Mesendoderm (in vitro differentiated cells): ENCODE measurements at regions not wholly inside any gene's neighbourhood (a gene's known extent, or its start where the extent isn't known, plus 50 kb on each side); places are given as distances from the start of the nearest gene placed in this dataset.

Experiments
- DNase-seq: peaks from one replicate; pipeline ENCODE4 v3.0.0; 2013
- H2AK5ac ChIP-seq: 2 replicates; pipeline ENCODE4 v1.6.1; 2013; ENCODE audit warnings: low read length, inconsistent platforms
- H2BK120ac ChIP-seq: 2 replicates; pipeline ENCODE4 v1.6.1; 2013; ENCODE audit warnings: low read depth, mild to moderate bottlenecking, low read length, moderate library complexity, mixed read lengths
- H2BK15ac ChIP-seq: replicated peaks from 2 replicates; pipeline ENCODE4 v1.6.1; 2013; ENCODE audit warnings: low read depth, mild to moderate bottlenecking, moderate library complexity
- H2BK5ac ChIP-seq: 2 replicates; pipeline ENCODE4 v1.6.1; 2013; ENCODE audit warnings: low read length, inconsistent platforms
- H3K18ac ChIP-seq: 2 replicates; pipeline ENCODE4 v1.6.1; 2013; ENCODE audit warnings: mild to moderate bottlenecking, low read length, mixed read lengths
- H3K23ac ChIP-seq: one replicate; pipeline ENCODE4 v1.6.1; 2013; ENCODE audit warnings: low read length
- H3K27ac ChIP-seq: 2 replicates; pipeline ENCODE4 v1.5.1; 2013; ENCODE audit warnings: low read depth, mild to moderate bottlenecking, inconsistent platforms, low read length, moderate library complexity
- H3K27me3 ChIP-seq: 2 replicates; pipeline ENCODE4 v1.6.1; 2013; ENCODE audit warnings: low read length, control low read depth, mild to moderate bottlenecking, inconsistent platforms; ENCODE audit not compliant: insufficient read depth, poor library complexity
- H3K36me3 ChIP-seq: 2 replicates; pipeline ENCODE4 v1.6.1; 2013; ENCODE audit warnings: low read length, inconsistent platforms; ENCODE audit not compliant: control insufficient read depth, insufficient read depth
- H3K4ac ChIP-seq: one replicate; pipeline ENCODE4 v1.6.1; 2013; ENCODE audit warnings: low read depth, mild to moderate bottlenecking, low read length, moderate library complexity
- H3K4me1 ChIP-seq: 2 replicates; pipeline ENCODE4 v1.6.1; 2013; ENCODE audit warnings: low read depth, low read length, inconsistent platforms; ENCODE audit not compliant: control insufficient read depth
- H3K4me2 ChIP-seq: 2 replicates; pipeline ENCODE4 v1.6.1; 2013; ENCODE audit warnings: low read length
- H3K4me3 ChIP-seq: 2 replicates; pipeline ENCODE4 v1.5.1; 2013; ENCODE audit warnings: mild to moderate bottlenecking, low read length
- H3K56ac ChIP-seq: one replicate; pipeline ENCODE4 v1.6.1; 2013; ENCODE audit warnings: low read length
- H3K79me1 ChIP-seq: 2 replicates; pipeline ENCODE4 v1.6.1; 2013; ENCODE audit warnings: low read length, inconsistent platforms
- H3K79me2 ChIP-seq: 2 replicates; pipeline ENCODE4 v1.6.1; 2013; ENCODE audit warnings: mild to moderate bottlenecking, low read length; ENCODE audit not compliant: control insufficient read depth, insufficient read depth
- H3K9ac ChIP-seq: 2 replicates; pipeline ENCODE4 v1.6.1; 2013; ENCODE audit warnings: low read length, inconsistent platforms
- H4K5ac ChIP-seq: one replicate; pipeline ENCODE4 v1.6.1; 2013; ENCODE audit warnings: low read length
- H4K8ac ChIP-seq: one replicate; pipeline ENCODE4 v1.6.1; 2013; ENCODE audit warnings: low read depth, mild to moderate bottlenecking, control low read depth, low read length, moderate library complexity
- WGBS: extraction: QIAGEN DNeasy Blood & Tissue Kit; methylation state at CpG from one replicate; pipeline ENCODE4 v1.1.7; 2013; ENCODE audit warnings: low lambda C conversion rate, missing lambda C conversion rate; ENCODE audit not compliant: insufficient coverage; ENCODE audit errors: extremely low coverage; 5-methylcytosine and 5-hydroxymethylcytosine counted together

- Histone ChIP-seq H3K4me1 (no peaks in the 10 kb centered on the region), H3K79me2 (no peaks in the 10 kb centered on the region), H2BK120ac (no peak overlapping the region), H3K4ac (no peak overlapping the region), H3K9ac (no peak overlapping the region), H3K18ac (no peak overlapping the region), H3K27me3 (no peaks in the 10 kb centered on the region), H3K4me2 (no peak overlapping the region), H3K79me1 (no peaks in the 10 kb centered on the region), H2AK5ac (no peak overlapping the region), H3K56ac (no peak overlapping the region), H2BK5ac (no peak overlapping the region), H2BK15ac (no peak overlapping the region), H3K23ac (no peak overlapping the region), H3K4me3 (no peak overlapping the region), H4K5ac (no peak overlapping the region), H3K27ac (no peak overlapping the region), H4K8ac (no peak overlapping the region), H3K36me3 (no peaks in the 10 kb centered on the region)
- no peak for DNase-seq
- no CpG with 5 or more reads among the region's 4 CpGs for WGBS
Measured at GRCh38 chr18:37724206-37724605, 158.6 kb upstream of the CELF4 start.

DNA sequence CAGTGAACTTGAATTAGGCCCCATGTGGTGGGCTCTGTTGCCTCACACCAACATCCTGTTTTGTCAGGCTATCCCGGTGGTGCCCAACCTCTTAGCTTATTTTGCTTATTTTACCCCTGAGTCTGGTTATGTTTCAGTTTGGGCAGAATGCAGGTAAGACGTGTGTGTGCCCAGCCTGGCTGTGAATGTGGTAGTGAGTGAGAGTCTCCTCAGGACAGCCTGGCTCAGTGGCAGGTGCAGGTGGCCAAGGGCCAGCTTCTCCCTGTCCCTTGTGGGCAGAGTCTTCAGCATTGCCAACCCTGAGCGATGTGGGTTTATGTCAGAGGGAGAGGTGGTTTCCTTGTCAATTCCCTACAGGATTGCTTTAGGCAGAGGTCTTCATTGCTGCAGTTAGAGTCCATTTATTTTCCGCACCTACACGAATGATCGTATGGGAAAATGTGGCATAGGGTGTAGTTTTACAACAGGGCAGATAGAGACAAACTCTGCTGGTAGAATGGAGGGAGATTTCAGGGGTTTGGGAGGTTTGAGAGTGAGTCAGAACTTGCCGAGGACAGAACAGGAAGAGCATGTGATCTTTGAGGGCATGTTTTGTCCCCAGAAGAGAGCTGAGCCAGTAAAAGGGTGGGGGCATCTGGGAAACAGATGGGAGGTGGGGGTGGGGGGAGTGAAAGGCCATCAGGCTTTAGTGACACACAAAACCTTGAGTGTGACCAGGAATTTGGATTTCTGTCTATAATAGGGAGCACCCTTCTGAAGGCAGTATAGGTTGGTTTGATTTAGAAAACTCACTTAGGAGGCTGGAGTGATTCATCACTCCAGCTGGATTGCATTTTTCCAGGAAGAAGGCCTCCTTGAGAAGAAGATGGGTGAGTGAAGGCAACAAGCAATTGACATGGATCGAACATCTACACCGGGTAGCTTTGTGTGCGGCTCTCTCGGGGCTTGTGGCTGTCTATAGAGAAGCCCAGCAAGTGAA is 156.2 kb upstream of the CELF4 start:
- Histone ChIP-seq H3K23ac (no peak overlapping the region), H3K4me1 (no peaks in the 10 kb centered on the region), H3K9ac (no peak overlapping the region), H2AK5ac (no peak overlapping the region), H3K4me3 (no peak overlapping the region), H3K4ac (no peak overlapping the region), H3K79me1 (no peaks in the 10 kb centered on the region), H3K79me2 (no peaks in the 10 kb centered on the region), H3K27me3 (no peaks in the 10 kb centered on the region), H4K5ac (no peak overlapping the region), H3K27ac (no peak overlapping the region), H3K56ac (no peak overlapping the region), H3K36me3 (no peaks in the 10 kb centered on the region), H3K18ac (no peak overlapping the region), H2BK5ac (no peak overlapping the region), H2BK120ac (no peak overlapping the region), H2BK15ac (no peak overlapping the region), H4K8ac (no peak overlapping the region), H3K4me2 (no peak overlapping the region)
- no peak for DNase-seq
- WGBS, result no CpG with 5 or more reads among the region's 11 CpGs

DNA sequence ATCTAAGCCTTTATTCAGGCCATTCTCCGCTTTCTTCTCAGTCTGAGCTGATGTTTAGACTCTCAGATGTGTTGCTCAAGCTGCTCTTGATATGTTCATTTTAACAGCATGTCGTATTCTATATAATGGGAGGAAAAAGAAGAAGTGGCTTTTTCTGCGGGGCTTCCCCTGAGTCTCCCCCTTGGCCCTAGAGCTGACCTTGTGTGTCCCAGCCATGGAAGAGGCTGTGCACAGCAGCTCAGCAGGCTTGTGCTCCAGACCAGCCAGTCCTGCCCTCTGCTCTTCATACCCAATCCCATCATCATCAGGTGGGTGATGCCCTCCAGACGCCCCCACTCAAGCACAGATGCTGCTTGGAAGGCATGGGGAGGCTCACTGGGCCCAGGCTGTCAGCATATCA is 155.1 kb upstream of the CELF4 start:
- Histone ChIP-seq H3K36me3 (no peaks in the 10 kb centered on the region), H3K4me1 (no peaks in the 10 kb centered on the region), H3K27me3 (no peaks in the 10 kb centered on the region), H4K8ac (no peak overlapping the region), H3K4me2 (no peak overlapping the region), H2AK5ac (no peak overlapping the region), H2BK15ac (no peak overlapping the region), H3K18ac (no peak overlapping the region), H3K9ac (no peak overlapping the region), H3K4me3 (no peak overlapping the region), H3K23ac (no peak overlapping the region), H2BK120ac (no peak overlapping the region), H3K79me1 (no peaks in the 10 kb centered on the region), H2BK5ac (no peak overlapping the region), H4K5ac (no peak overlapping the region), H3K4ac (no peak overlapping the region), H3K56ac (no peak overlapping the region), H3K79me2 (no peaks in the 10 kb centered on the region), H3K27ac (no peak overlapping the region)
- WGBS, result no CpG with 5 or more reads among the region's 4 CpGs
- DNase-seq, result no peak

GRCh38 chr18:37717656-37718055 is 152.1 kb upstream of the CELF4 start:
- no peak overlapping the region for H2BK5ac ChIP-seq
- H3K27me3 ChIP-seq, result no peaks in the 10 kb centered on the region
- no peak overlapping the region for H3K9ac ChIP-seq
- no peaks in the 10 kb centered on the region for H3K4me1 ChIP-seq
- H3K23ac ChIP-seq, result no peak overlapping the region
- H2AK5ac ChIP-seq, result no peak overlapping the region
- no peaks in the 10 kb centered on the region for H3K79me2 ChIP-seq
- no peak overlapping the region for H3K27ac ChIP-seq
- DNase-seq, result no peak
- no peak overlapping the region for H4K5ac ChIP-seq
- no peaks in the 10 kb centered on the region for H3K36me3 ChIP-seq
- no peak overlapping the region for H3K4me3 ChIP-seq
- H3K18ac ChIP-seq, result no peak overlapping the region
- no peak overlapping the region for H3K4ac ChIP-seq
- H2BK15ac ChIP-seq, result no peak overlapping the region
- H2BK120ac ChIP-seq, result no peak overlapping the region
- no peaks in the 10 kb centered on the region for H3K79me1 ChIP-seq
- H3K4me2 ChIP-seq, result no peak overlapping the region
- H3K56ac ChIP-seq, result no peak overlapping the region
- WGBS, result no CpG with 5 or more reads among the region's 2 CpGs
- no peak overlapping the region for H4K8ac ChIP-seq

DNA sequence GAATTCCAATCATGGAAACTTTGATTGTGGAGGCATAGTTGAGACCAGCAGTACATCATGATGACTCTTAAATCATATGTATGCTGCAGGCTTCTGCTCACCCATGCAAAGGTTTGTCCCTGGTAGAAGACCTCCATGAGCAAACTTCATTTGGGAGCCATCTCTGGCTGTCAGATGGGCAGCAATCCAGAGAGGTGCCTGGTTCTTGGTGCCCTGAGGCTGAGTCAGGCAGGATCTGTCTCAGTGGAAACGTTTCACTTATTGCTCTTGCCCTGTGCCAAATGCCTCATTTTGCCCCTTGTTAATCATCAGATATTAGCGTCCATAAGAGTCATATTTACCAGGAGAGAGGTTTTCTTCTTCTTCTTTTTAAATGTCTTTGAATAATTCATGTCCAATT is 151.5 kb upstream of the CELF4 start:
- Histone ChIP-seq H3K9ac (no peak overlapping the region), H4K8ac (no peak overlapping the region), H3K23ac (no peak overlapping the region), H3K4me1 (no peaks in the 10 kb centered on the region), H4K5ac (no peak overlapping the region), H3K18ac (no peak overlapping the region), H2BK15ac (no peak overlapping the region), H3K4me3 (no peak overlapping the region), H3K4me2 (no peak overlapping the region), H3K27me3 (no peaks in the 10 kb centered on the region), H3K27ac (no peak overlapping the region), H2AK5ac (no peak overlapping the region), H3K56ac (no peak overlapping the region), H3K79me1 (no peaks in the 10 kb centered on the region), H2BK5ac (no peak overlapping the region), H2BK120ac (no peak overlapping the region), H3K36me3 (no peaks in the 10 kb centered on the region), H3K4ac (no peak overlapping the region), H3K79me2 (no peaks in the 10 kb centered on the region)
- DNase-seq, result no peak
- no CpG with 5 or more reads among the region's 2 CpGs for WGBS
